ENCODE measurements at regions not wholly inside any gene's neighbourhood (a gene's known extent, or its start where the extent isn't known, plus 50 kb on each side); places are given as distances from the start of the nearest gene placed in this dataset.

DNA sequence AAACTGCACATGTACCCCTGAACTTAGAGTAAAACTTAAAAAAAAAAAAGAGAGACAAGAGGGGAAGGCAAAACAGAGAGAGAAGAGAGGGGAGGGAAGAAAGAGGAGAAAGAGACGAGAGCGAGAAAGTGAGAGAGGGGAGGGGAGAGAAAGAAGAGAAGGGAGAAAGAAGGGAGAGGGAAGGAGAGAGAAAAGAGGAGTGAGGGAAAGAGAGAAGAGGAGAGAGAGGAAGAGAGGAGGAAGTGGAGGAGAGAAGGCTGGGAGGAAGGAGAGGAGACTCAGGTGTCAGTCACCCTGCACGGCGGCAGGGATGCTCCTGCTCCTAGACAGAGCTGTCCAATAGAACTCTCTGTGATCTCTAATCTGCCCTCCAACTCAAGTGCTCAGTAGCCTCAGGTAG is 248.3 kb downstream of the MIAT start:
- Histone ChIP-seq H2AFZ (ENCODE audit: low read depth, low read length) (no peak overlapping the region), H3K27ac (ENCODE audit: low read depth, low read length) (no peak overlapping the region), H3K79me2 (ENCODE audit: insufficient read depth, low read length) (no peaks in the 10 kb centered on the region), H3K9me3 (ENCODE audit: insufficient read depth, low read depth, low read length) (no peaks in the 10 kb centered on the region), H3K4me2 (ENCODE audit: low read length) (no peak overlapping the region), H4K20me1 (ENCODE audit: insufficient read depth, low read length) (no peaks in the 10 kb centered on the region), H3K27me3 (ENCODE audit: insufficient read depth, low read length) (peaks cover 3% of the 10 kb centered on the region), H3K36me3 (ENCODE audit: insufficient read depth, low read length) (no peaks in the 10 kb centered on the region), H3K4me1 (ENCODE audit: insufficient read depth, low read length) (peaks cover 8% of the 10 kb centered on the region), H3K4me3 (ENCODE audit: insufficient read depth, low read depth, low read length) (no peak overlapping the region), H3K9ac (ENCODE audit: low read length) (no peak overlapping the region)
- Mint-ChIP-seq H3K4me3 (ENCODE audit: unreplicated experiment) (no peak overlapping the region), H3K36me3 (ENCODE audit: low read depth, unreplicated experiment) (no peaks in the 10 kb centered on the region), H3K27me3 (ENCODE audit: low read depth, unreplicated experiment) (peaks cover 19% of the 10 kb centered on the region), H3K4me1 (ENCODE audit: low read depth, unreplicated experiment) (peaks cover 23% of the 10 kb centered on the region), H3K9me3 (ENCODE audit: unreplicated experiment) (no peaks in the 10 kb centered on the region), H3K27ac (ENCODE audit: unreplicated experiment) (no peak overlapping the region)
- FAIRE-seq (no peak), DNase-seq (ENCODE audit: low read depth) (no peak)
- no peak for TF ChIP-seq EZH2 (IDR thresholded peaks at IDR 0.05; ENCODE audit: insufficient read depth, low read length)
- TF ChIP-seq, protein P1, sequence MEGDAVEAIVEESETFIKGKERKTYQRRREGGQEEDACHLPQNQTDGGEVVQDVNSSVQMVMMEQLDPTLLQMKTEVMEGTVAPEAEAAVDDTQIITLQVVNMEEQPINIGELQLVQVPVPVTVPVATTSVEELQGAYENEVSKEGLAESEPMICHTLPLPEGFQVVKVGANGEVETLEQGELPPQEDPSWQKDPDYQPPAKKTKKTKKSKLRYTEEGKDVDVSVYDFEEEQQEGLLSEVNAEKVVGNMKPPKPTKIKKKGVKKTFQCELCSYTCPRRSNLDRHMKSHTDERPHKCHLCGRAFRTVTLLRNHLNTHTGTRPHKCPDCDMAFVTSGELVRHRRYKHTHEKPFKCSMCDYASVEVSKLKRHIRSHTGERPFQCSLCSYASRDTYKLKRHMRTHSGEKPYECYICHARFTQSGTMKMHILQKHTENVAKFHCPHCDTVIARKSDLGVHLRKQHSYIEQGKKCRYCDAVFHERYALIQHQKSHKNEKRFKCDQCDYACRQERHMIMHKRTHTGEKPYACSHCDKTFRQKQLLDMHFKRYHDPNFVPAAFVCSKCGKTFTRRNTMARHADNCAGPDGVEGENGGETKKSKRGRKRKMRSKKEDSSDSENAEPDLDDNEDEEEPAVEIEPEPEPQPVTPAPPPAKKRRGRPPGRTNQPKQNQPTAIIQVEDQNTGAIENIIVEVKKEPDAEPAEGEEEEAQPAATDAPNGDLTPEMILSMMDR (IDR thresholded peaks at IDR 0.05; ENCODE audit: insufficient read depth, low read depth, low read length), result no peak

- H3K4me1 Mint-ChIP-seq (ENCODE audit: low read depth, unreplicated experiment), result peaks cover 23% of the 10 kb centered on the region
- Histone ChIP-seq H4K20me1 (ENCODE audit: insufficient read depth, low read length) (no peaks in the 10 kb centered on the region), H3K27me3 (ENCODE audit: insufficient read depth, low read length) (peaks cover 9% of the 10 kb centered on the region), H3K9ac (ENCODE audit: low read length) (no peak overlapping the region), H3K4me2 (ENCODE audit: low read length) (no peak overlapping the region), H3K27ac (ENCODE audit: low read depth, low read length) (no peak overlapping the region), H2AFZ (ENCODE audit: low read depth, low read length) (no peak overlapping the region), H3K4me1 (ENCODE audit: insufficient read depth, low read length) (peaks cover 8% of the 10 kb centered on the region), H3K79me2 (ENCODE audit: insufficient read depth, low read length) (no peaks in the 10 kb centered on the region), H3K9me3 (ENCODE audit: insufficient read depth, low read depth, low read length) (no peaks in the 10 kb centered on the region), H3K36me3 (ENCODE audit: insufficient read depth, low read length) (no peaks in the 10 kb centered on the region), H3K4me3 (ENCODE audit: insufficient read depth, low read depth, low read length) (no peak overlapping the region)
- H3K27me3 Mint-ChIP-seq (ENCODE audit: low read depth, unreplicated experiment), result peaks cover 22% of the 10 kb centered on the region
- H3K36me3 Mint-ChIP-seq (ENCODE audit: low read depth, unreplicated experiment), result no peaks in the 10 kb centered on the region
- FAIRE-seq (no peak), DNase-seq (ENCODE audit: low read depth) (no peak)
- TF ChIP-seq, protein P1 (IDR thresholded peaks at IDR 0.05; ENCODE audit: insufficient read depth, low read depth, low read length), result no peak
- no peaks in the 10 kb centered on the region for H3K9me3 Mint-ChIP-seq (ENCODE audit: unreplicated experiment)
- H3K4me3 Mint-ChIP-seq (ENCODE audit: unreplicated experiment), result no peak overlapping the region
- H3K27ac Mint-ChIP-seq (ENCODE audit: unreplicated experiment), result no peak overlapping the region
Observed at GRCh38 chr22:26906464-26906863, 249.1 kb downstream of the MIAT start.

DNA sequence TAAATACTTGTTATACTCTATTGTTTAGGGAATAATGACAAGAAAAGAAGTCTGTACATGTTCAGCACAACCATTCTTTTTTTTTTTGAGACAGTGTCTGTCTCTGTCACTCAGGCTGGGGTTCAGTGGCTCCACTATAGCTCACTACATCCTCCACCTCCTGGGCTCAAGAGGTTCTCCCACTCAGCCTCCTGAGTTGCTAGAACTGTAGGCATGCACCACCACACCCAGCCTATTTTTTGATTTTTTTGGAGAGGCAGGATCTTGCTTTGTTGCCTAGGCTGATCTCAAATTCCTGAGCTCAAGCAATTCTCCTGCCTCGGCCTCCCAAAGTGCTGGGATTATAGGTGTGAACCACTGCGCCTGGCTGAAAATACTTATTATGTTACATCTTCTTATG is 250.0 kb downstream of the MIAT start:
- TF ChIP-seq EZH2 (IDR thresholded peaks at IDR 0.05; ENCODE audit: insufficient read depth, low read length), result no peak
- TF ChIP-seq, protein P1 (IDR thresholded peaks at IDR 0.05; ENCODE audit: insufficient read depth, low read depth, low read length), result no peak
- Mint-ChIP-seq H3K9me3 (ENCODE audit: unreplicated experiment) (no peaks in the 10 kb centered on the region), H3K4me3 (ENCODE audit: unreplicated experiment) (no peak overlapping the region), H3K4me1 (ENCODE audit: low read depth, unreplicated experiment) (peaks cover 23% of the 10 kb centered on the region), H3K27ac (ENCODE audit: unreplicated experiment) (no peak overlapping the region), H3K27me3 (ENCODE audit: low read depth, unreplicated experiment) (peaks cover 27% of the 10 kb centered on the region), H3K36me3 (ENCODE audit: low read depth, unreplicated experiment) (no peaks in the 10 kb centered on the region)
- H2AFZ ChIP-seq (ENCODE audit: low read depth, low read length), result no peak overlapping the region
- H3K4me2 ChIP-seq (ENCODE audit: low read length), result no peak overlapping the region
- FAIRE-seq (no peak), DNase-seq (ENCODE audit: low read depth) (no peak)
- no peaks in the 10 kb centered on the region for H3K9me3 ChIP-seq (ENCODE audit: insufficient read depth, low read depth, low read length)
- H4K20me1 ChIP-seq (ENCODE audit: insufficient read depth, low read length), result no peaks in the 10 kb centered on the region
- no peaks in the 10 kb centered on the region for H3K36me3 ChIP-seq (ENCODE audit: insufficient read depth, low read length)
- H3K4me3 ChIP-seq (ENCODE audit: insufficient read depth, low read depth, low read length), result no peak overlapping the region
- H3K27me3 ChIP-seq (ENCODE audit: insufficient read depth, low read length), result peaks cover 14% of the 10 kb centered on the region
- H3K27ac ChIP-seq (ENCODE audit: low read depth, low read length), result no peak overlapping the region
- H3K79me2 ChIP-seq (ENCODE audit: insufficient read depth, low read length), result no peaks in the 10 kb centered on the region
- no peak overlapping the region for H3K9ac ChIP-seq (ENCODE audit: low read length)
- H3K4me1 ChIP-seq (ENCODE audit: insufficient read depth, low read length), result peaks cover 8% of the 10 kb centered on the region

Measured in astrocyte (in vitro differentiated cells and primary cell).